WTC11 (cell line): ENCODE measurements at regions not wholly inside any gene's neighbourhood (a gene's known extent, or its start where the extent isn't known, plus 50 kb on each side); places are given as distances from the start of the nearest gene placed in this dataset.

ENCODE experiments used
- ATAC-seq: fragments of 200-7000 bp; cut with Tn5 transposase; 2 replicates; pipeline ENCODE4 v1.10.0; 2021; ENCODE audit warnings: mild to moderate bottlenecking, moderate library complexity
- CTCF ChIA-PET: fragments of 300-600 bp; sonication (Branson Sonifier 250); formaldehyde crosslinking; loops from one replicate; lab custom pipeline; 2021; ENCODE audit warnings: antibody characterized with exemption; lab: Charles Lee
- POLR2A ChIA-PET: fragments of 350-600 bp; sonication (Branson Sonifier 250); formaldehyde crosslinking; loops from one replicate; lab custom pipeline; 2021; ENCODE audit warnings: antibody characterized with exemption; lab: Charles Lee
- DNase-seq: peaks from one replicate; pipeline ENCODE4 v3.0.0; 2021; ENCODE audit warnings: low spot score
- H3K27ac Mint-ChIP-seq: 2 replicates; pipeline ENCODE4 v1.8.0; 2021; ENCODE audit warnings: mixed read lengths
- H3K27me3 Mint-ChIP-seq: 2 replicates; pipeline ENCODE4 v1.8.0; 2021; ENCODE audit warnings: low read depth, mild to moderate bottlenecking, moderate library complexity, mixed read lengths
- H3K36me3 Mint-ChIP-seq: 2 replicates; pipeline ENCODE4 v1.8.0; 2021; ENCODE audit warnings: mixed read lengths
- H3K4me1 Mint-ChIP-seq: 2 replicates; pipeline ENCODE4 v1.8.0; 2022; ENCODE audit warnings: mixed read lengths
- H3K4me3 Mint-ChIP-seq: 2 replicates; pipeline ENCODE4 v1.8.0; 2021; ENCODE audit warnings: mild to moderate bottlenecking, moderate library complexity, mixed read lengths
- H3K9me3 Mint-ChIP-seq: 2 replicates; pipeline ENCODE4 v1.8.0; 2021; ENCODE audit warnings: mixed read lengths
- ESRRA ChIP-seq: sonication (generic); formaldehyde crosslinking; IDR thresholded peaks from 2 replicates; pipeline ENCODE4 v1.8.1; 2022; ENCODE audit warnings: mild to moderate bottlenecking, missing genetic modification reagents, borderline replicate concordance
- KAT7 ChIP-seq: sonication (generic); formaldehyde crosslinking; IDR thresholded peaks from 2 replicates; pipeline ENCODE4 v1.8.1; 2023; ENCODE audit warnings: missing genetic modification reagents, mild to moderate bottlenecking, borderline replicate concordance
- MYBL2 ChIP-seq: sonication (generic); formaldehyde crosslinking; IDR thresholded peaks from 2 replicates; pipeline ENCODE4 v1.8.1; 2023; ENCODE audit warnings: mild to moderate bottlenecking, moderate library complexity, missing genetic modification reagents
- NFE2L1 ChIP-seq: sonication (generic); formaldehyde crosslinking; IDR thresholded peaks from 2 replicates; pipeline ENCODE4 v1.8.1; 2023; ENCODE audit warnings: missing genetic modification reagents
- NR1H2 ChIP-seq: sonication (generic); formaldehyde crosslinking; IDR thresholded peaks from 2 replicates; pipeline ENCODE4 v1.9.0; 2021; ENCODE audit warnings: mild to moderate bottlenecking, moderate library complexity, missing genetic modification reagents
- NR2C2 ChIP-seq: sonication (generic); formaldehyde crosslinking; IDR thresholded peaks from 2 replicates; pipeline ENCODE4 v1.8.0; 2022; ENCODE audit warnings: mild to moderate bottlenecking, missing genetic modification reagents
- PRRX2 ChIP-seq: fragments of 250-450 bp; sonication (Bioruptor Pico); IDR thresholded peaks from 2 replicates; pipeline ENCODE4 v1.8.0; 2021; ENCODE audit warnings: mild to moderate bottlenecking
- ZNF121 ChIP-seq: sonication (generic); formaldehyde crosslinking; IDR thresholded peaks from 2 replicates; pipeline ENCODE4 v1.8.0; 2023; ENCODE audit warnings: missing genetic modification reagents
- ZNF138 ChIP-seq: sonication (generic); formaldehyde crosslinking; conservative IDR thresholded peaks from 2 replicates; pipeline ENCODE4 v1.8.1; 2022; ENCODE audit warnings: mild to moderate bottlenecking, moderate library complexity, missing genetic modification reagents
- ZNF671 ChIP-seq: fragments of 250-450 bp; sonication (Bioruptor Pico); IDR thresholded peaks from 2 replicates; pipeline ENCODE4 v1.8.0; 2021; ENCODE audit warnings: mild to moderate bottlenecking
- TF ChIP-seq, protein P1 (sequence below): sonication (generic); formaldehyde crosslinking; IDR thresholded peaks from 2 replicates; pipeline ENCODE4 v1.8.1; 2023; ENCODE audit warnings: mild to moderate bottlenecking, missing genetic modification reagents, borderline replicate concordance
- TF ChIP-seq, protein P2 (sequence below): sonication (generic); formaldehyde crosslinking; IDR thresholded peaks from 2 replicates; pipeline ENCODE4 v1.8.1; 2023; ENCODE audit warnings: mild to moderate bottlenecking, missing genetic modification reagents
- TF ChIP-seq, protein P3 (sequence below): sonication (generic); formaldehyde crosslinking; IDR thresholded peaks from 2 replicates; pipeline ENCODE4 v1.8.1; 2023; ENCODE audit warnings: mild to moderate bottlenecking, moderate library complexity, missing genetic modification reagents
- TF ChIP-seq, protein P4 (sequence below): fragments of 250-450 bp; sonication (Bioruptor Pico); IDR thresholded peaks from 2 replicates; pipeline ENCODE4 v2.1.2; 2022; ENCODE audit warnings: mild to moderate bottlenecking, moderate library complexity
- TF ChIP-seq, protein P5 (sequence below): fragments of 250-450 bp; sonication (Bioruptor Pico); IDR thresholded peaks from 2 replicates; pipeline ENCODE4 v1.8.0; 2021; ENCODE audit warnings: mild to moderate bottlenecking
- TF ChIP-seq, protein P6 (sequence below): fragments of 200-600 bp; IDR thresholded peaks from 2 replicates; pipeline ENCODE4 v1.8.0; 2022; ENCODE audit warnings: antibody characterized with exemption

DNA sequence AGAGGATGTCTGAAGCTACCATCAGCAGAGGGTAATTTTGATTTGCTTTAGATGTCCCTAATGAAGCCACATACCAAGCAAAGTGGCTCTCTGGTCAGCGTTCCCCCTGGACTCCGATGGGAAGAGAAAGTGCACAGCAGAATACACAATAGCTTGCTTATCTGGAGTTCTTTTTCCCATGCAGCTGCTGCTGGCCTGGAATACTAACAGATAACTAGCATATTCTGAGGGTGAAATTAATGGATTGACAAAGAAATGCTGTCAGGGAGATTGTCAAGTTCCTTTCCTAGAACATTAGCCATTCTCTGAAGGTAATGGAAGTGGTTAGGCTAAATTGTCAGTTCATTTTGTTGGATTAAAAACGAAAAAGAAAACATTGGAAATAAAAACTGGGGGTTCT lies 391.3 kb downstream of the FLRT2 start:
- H3K9me3 Mint-ChIP-seq = peaks cover 17% of the 10 kb centered on the region
- H3K36me3 Mint-ChIP-seq = no peaks in the 10 kb centered on the region
- H3K27me3 Mint-ChIP-seq = no peaks in the 10 kb centered on the region
- no peak overlapping the region for H3K27ac Mint-ChIP-seq
- ATAC-seq = no peak
- TF ChIP-seq, protein P1, sequence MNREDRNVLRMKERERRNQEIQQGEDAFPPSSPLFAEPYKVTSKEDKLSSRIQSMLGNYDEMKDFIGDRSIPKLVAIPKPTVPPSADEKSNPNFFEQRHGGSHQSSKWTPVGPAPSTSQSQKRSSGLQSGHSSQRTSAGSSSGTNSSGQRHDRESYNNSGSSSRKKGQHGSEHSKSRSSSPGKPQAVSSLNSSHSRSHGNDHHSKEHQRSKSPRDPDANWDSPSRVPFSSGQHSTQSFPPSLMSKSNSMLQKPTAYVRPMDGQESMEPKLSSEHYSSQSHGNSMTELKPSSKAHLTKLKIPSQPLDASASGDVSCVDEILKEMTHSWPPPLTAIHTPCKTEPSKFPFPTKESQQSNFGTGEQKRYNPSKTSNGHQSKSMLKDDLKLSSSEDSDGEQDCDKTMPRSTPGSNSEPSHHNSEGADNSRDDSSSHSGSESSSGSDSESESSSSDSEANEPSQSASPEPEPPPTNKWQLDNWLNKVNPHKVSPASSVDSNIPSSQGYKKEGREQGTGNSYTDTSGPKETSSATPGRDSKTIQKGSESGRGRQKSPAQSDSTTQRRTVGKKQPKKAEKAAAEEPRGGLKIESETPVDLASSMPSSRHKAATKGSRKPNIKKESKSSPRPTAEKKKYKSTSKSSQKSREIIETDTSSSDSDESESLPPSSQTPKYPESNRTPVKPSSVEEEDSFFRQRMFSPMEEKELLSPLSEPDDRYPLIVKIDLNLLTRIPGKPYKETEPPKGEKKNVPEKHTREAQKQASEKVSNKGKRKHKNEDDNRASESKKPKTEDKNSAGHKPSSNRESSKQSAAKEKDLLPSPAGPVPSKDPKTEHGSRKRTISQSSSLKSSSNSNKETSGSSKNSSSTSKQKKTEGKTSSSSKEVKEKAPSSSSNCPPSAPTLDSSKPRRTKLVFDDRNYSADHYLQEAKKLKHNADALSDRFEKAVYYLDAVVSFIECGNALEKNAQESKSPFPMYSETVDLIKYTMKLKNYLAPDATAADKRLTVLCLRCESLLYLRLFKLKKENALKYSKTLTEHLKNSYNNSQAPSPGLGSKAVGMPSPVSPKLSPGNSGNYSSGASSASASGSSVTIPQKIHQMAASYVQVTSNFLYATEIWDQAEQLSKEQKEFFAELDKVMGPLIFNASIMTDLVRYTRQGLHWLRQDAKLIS (CRISPR knock-in tag) = no peak
- TF ChIP-seq, protein P2, sequence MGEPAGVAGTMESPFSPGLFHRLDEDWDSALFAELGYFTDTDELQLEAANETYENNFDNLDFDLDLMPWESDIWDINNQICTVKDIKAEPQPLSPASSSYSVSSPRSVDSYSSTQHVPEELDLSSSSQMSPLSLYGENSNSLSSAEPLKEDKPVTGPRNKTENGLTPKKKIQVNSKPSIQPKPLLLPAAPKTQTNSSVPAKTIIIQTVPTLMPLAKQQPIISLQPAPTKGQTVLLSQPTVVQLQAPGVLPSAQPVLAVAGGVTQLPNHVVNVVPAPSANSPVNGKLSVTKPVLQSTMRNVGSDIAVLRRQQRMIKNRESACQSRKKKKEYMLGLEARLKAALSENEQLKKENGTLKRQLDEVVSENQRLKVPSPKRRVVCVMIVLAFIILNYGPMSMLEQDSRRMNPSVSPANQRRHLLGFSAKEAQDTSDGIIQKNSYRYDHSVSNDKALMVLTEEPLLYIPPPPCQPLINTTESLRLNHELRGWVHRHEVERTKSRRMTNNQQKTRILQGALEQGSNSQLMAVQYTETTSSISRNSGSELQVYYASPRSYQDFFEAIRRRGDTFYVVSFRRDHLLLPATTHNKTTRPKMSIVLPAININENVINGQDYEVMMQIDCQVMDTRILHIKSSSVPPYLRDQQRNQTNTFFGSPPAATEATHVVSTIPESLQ (CRISPR knock-in tag) = no peak
- TF ChIP-seq KAT7 (CRISPR knock-in tag) (no peak), ESRRA (no peak), ZNF671 (CRISPR knock-in tag) (no peak), NR1H2 (no peak), ZNF121 (CRISPR knock-in tag) (no peak), ZNF138 (CRISPR knock-in tag) (no peak), PRRX2 (CRISPR knock-in tag) (no peak), MYBL2 (CRISPR knock-in tag) (no peak), NFE2L1 (no peak), NR2C2 (CRISPR knock-in tag) (no peak)
- TF ChIP-seq, protein P3, sequence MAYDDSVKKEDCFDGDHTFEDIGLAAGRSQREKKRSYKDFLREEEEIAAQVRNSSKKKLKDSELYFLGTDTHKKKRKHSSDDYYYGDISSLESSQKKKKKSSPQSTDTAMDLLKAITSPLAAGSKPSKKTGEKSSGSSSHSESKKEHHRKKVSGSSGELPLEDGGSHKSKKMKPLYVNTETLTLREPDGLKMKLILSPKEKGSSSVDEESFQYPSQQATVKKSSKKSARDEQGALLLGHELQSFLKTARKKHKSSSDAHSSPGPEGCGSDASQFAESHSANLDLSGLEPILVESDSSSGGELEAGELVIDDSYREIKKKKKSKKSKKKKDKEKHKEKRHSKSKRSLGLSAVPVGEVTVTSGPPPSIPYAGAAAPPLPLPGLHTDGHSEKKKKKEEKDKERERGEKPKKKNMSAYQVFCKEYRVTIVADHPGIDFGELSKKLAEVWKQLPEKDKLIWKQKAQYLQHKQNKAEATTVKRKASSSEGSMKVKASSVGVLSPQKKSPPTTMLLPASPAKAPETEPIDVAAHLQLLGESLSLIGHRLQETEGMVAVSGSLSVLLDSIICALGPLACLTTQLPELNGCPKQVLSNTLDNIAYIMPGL (CRISPR knock-in tag) = no peak
- TF ChIP-seq, protein P4, sequence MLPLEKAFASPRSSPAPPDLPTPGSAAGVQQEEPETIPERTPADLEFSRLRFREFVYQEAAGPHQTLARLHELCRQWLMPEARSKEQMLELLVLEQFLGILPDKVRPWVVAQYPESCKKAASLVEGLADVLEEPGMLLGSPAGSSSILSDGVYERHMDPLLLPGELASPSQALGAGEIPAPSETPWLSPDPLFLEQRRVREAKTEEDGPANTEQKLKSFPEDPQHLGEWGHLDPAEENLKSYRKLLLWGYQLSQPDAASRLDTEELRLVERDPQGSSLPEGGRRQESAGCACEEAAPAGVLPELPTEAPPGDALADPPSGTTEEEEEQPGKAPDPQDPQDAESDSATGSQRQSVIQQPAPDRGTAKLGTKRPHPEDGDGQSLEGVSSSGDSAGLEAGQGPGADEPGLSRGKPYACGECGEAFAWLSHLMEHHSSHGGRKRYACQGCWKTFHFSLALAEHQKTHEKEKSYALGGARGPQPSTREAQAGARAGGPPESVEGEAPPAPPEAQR (CRISPR knock-in tag) = no peak
- TF ChIP-seq, protein P5, sequence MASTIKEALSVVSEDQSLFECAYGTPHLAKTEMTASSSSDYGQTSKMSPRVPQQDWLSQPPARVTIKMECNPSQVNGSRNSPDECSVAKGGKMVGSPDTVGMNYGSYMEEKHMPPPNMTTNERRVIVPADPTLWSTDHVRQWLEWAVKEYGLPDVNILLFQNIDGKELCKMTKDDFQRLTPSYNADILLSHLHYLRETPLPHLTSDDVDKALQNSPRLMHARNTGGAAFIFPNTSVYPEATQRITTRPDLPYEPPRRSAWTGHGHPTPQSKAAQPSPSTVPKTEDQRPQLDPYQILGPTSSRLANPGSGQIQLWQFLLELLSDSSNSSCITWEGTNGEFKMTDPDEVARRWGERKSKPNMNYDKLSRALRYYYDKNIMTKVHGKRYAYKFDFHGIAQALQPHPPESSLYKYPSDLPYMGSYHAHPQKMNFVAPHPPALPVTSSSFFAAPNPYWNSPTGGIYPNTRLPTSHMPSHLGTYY (CRISPR knock-in tag) = no peak
- TF ChIP-seq, protein P6, sequence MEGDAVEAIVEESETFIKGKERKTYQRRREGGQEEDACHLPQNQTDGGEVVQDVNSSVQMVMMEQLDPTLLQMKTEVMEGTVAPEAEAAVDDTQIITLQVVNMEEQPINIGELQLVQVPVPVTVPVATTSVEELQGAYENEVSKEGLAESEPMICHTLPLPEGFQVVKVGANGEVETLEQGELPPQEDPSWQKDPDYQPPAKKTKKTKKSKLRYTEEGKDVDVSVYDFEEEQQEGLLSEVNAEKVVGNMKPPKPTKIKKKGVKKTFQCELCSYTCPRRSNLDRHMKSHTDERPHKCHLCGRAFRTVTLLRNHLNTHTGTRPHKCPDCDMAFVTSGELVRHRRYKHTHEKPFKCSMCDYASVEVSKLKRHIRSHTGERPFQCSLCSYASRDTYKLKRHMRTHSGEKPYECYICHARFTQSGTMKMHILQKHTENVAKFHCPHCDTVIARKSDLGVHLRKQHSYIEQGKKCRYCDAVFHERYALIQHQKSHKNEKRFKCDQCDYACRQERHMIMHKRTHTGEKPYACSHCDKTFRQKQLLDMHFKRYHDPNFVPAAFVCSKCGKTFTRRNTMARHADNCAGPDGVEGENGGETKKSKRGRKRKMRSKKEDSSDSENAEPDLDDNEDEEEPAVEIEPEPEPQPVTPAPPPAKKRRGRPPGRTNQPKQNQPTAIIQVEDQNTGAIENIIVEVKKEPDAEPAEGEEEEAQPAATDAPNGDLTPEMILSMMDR = no peak
- no peak for DNase-seq
- H3K4me3 Mint-ChIP-seq = no peak overlapping the region
- POLR2A ChIA-PET = no interaction called here
- H3K4me1 Mint-ChIP-seq = peaks cover 10% of the 10 kb centered on the region
- CTCF ChIA-PET = no interaction called here
